HEK293 (cell line): ENCODE measurements at regions not wholly inside any gene's neighbourhood (a gene's known extent, or its start where the extent isn't known, plus 50 kb on each side); places are given as distances from the start of the nearest gene placed in this dataset.

Experiments used
- CTCF ChIA-PET: fragments of 350-600 bp; formaldehyde crosslinking; extraction: SDS; loops from one replicate; lab custom pipeline; 2021; ENCODE audit warnings: antibody characterized with exemption; lab: Yijun Ruan, JAX
- POLR2A ChIA-PET: fragments of 300-600 bp; formaldehyde crosslinking; extraction: SDS; loops from one replicate; lab custom pipeline; 2020; ENCODE audit warnings: antibody characterized with exemption, inconsistent platforms; lab: Yijun Ruan, JAX
- H3K27ac ChIP-seq: fragments of 200-500 bp; sonication (Bioruptor generic); 2 replicates; pipeline ENCODE4 v1.5.1; 2014; ENCODE audit warnings: low read depth, low read length, control low read depth, inconsistent platforms; ENCODE audit errors: extremely low read depth
- H3K36me3 ChIP-seq, 2 experiments: fragments of 200-500 bp in 1 of 2; sonication (Bioruptor generic) in 1 of 2; 1 replicate in 1 of 2; 2 replicates in 1 of 2; pipeline ENCODE4 v1.5.1; 2014 to 2017; ENCODE audit warnings: inconsistent platforms in 2 of 2, low read length in 2 of 2; ENCODE audit not compliant: control insufficient read depth in 2 of 2, insufficient read depth in 1 of 2
- H3K4me1 ChIP-seq: fragments of 200-500 bp; sonication (Bioruptor generic); 2 replicates; pipeline ENCODE4 v1.5.1; 2014; ENCODE audit warnings: mild to moderate bottlenecking, low read length, inconsistent platforms; ENCODE audit not compliant: control insufficient read depth, insufficient read depth
- H3K4me3 ChIP-seq: 2 replicates; pipeline ENCODE4 v1.5.1; 2011; ENCODE audit warnings: low read depth, mild to moderate bottlenecking, control low read depth, low read length, moderate library complexity
- H3K9me3 ChIP-seq: fragments of 200-500 bp; sonication (Bioruptor generic); 2 replicates; pipeline ENCODE4 v1.5.1; 2014; ENCODE audit warnings: low read depth, low read length, inconsistent platforms; ENCODE audit not compliant: control insufficient read depth, insufficient read depth
- ELK4 ChIP-seq: IDR thresholded peaks from 2 replicates; pipeline ENCODE4 v1.6.1; 2011; ENCODE audit warnings: mild to moderate bottlenecking, low read depth, low read length, borderline replicate concordance
- KLF1 ChIP-seq: fragments of 450-650 bp; formaldehyde crosslinking; IDR thresholded peaks from 2 replicates; pipeline ENCODE4 v1.5.1; 2016; ENCODE audit warnings: missing biosample characterization, missing genetic modification characterization
- MEIS1 ChIP-seq: sonication (generic); formaldehyde crosslinking; IDR thresholded peaks from 2 replicates; pipeline ENCODE4 v1.8.1; 2022; ENCODE audit warnings: missing genetic modification reagents, mild to moderate bottlenecking, borderline replicate concordance
- MYNN ChIP-seq: fragments of 450-650 bp; formaldehyde crosslinking; IDR thresholded peaks from 2 replicates; pipeline ENCODE4 v1.5.1; 2016; ENCODE audit warnings: missing biosample characterization, missing genetic modification characterization, borderline replicate concordance
- PBX3 ChIP-seq: sonication (generic); formaldehyde crosslinking; IDR thresholded peaks from 2 replicates; pipeline ENCODE4 v1.8.1; 2022; ENCODE audit warnings: mild to moderate bottlenecking, moderate library complexity, missing genetic modification reagents
- REST ChIP-seq: fragments of 450-650 bp; formaldehyde crosslinking; IDR thresholded peaks from 2 replicates; pipeline ENCODE4 v1.5.1; 2016; ENCODE audit warnings: missing biosample characterization, missing genetic modification characterization
- SP2 ChIP-seq: fragments of 450-650 bp; formaldehyde crosslinking; IDR thresholded peaks from 2 replicates; pipeline ENCODE4 v1.5.1; 2016; ENCODE audit warnings: missing biosample characterization, missing genetic modification characterization
- SP3 ChIP-seq: fragments of 450-650 bp; formaldehyde crosslinking; IDR thresholded peaks from 2 replicates; pipeline ENCODE4 v1.5.1; 2016; ENCODE audit warnings: missing biosample characterization, missing genetic modification characterization
- WT1 ChIP-seq: fragments of 450-650 bp; formaldehyde crosslinking; IDR thresholded peaks from 2 replicates; pipeline ENCODE4 v1.5.1; 2016; ENCODE audit warnings: missing biosample characterization, missing genetic modification characterization
- ZIC2 ChIP-seq: fragments of 450-650 bp; formaldehyde crosslinking; IDR thresholded peaks from 2 replicates; pipeline ENCODE4 v1.5.1; 2016; ENCODE audit warnings: missing biosample characterization, missing genetic modification characterization
- ZNF121 ChIP-seq: fragments of 450-650 bp; formaldehyde crosslinking; IDR thresholded peaks from 2 replicates; pipeline ENCODE4 v1.5.1; 2016; ENCODE audit warnings: missing biosample characterization, missing genetic modification characterization
- ZNF19 ChIP-seq: fragments of 450-650 bp; formaldehyde crosslinking; IDR thresholded peaks from 2 replicates; pipeline ENCODE4; 2016; ENCODE audit warnings: missing biosample characterization, missing genetic modification characterization, low read depth
- ZNF221 ChIP-seq: fragments of 450-650 bp; formaldehyde crosslinking; IDR thresholded peaks from 2 replicates; pipeline ENCODE4 v1.5.1; 2017; ENCODE audit warnings: missing biosample characterization, missing genetic modification characterization, borderline replicate concordance
- ZNF24 ChIP-seq: fragments of 450-650 bp; formaldehyde crosslinking; IDR thresholded peaks from 2 replicates; pipeline ENCODE4 v1.5.1; 2016; ENCODE audit warnings: missing biosample characterization, missing genetic modification characterization
- ZNF423 ChIP-seq: fragments of 450-650 bp; formaldehyde crosslinking; IDR thresholded peaks from 2 replicates; pipeline ENCODE4 v1.5.1; 2016; ENCODE audit warnings: missing biosample characterization, missing genetic modification characterization
- ZNF513 ChIP-seq: fragments of 450-650 bp; IDR thresholded peaks from 2 replicates; pipeline ENCODE4 v1.5.1; 2018; ENCODE audit warnings: missing biosample characterization, missing genetic modification characterization
- ZNF624 ChIP-seq: fragments of 450-650 bp; formaldehyde crosslinking; IDR thresholded peaks from 2 replicates; pipeline ENCODE4 v1.5.1; 2017; ENCODE audit warnings: missing biosample characterization, missing genetic modification characterization
- ZNF639 ChIP-seq: fragments of 450-650 bp; formaldehyde crosslinking; IDR thresholded peaks from 2 replicates; pipeline ENCODE4 v1.5.1; 2016; ENCODE audit warnings: missing biosample characterization, missing genetic modification characterization
- ZNF747 ChIP-seq: fragments of 450-650 bp; formaldehyde crosslinking; IDR thresholded peaks from 2 replicates; pipeline ENCODE4 v1.5.1; 2016; ENCODE audit warnings: missing biosample characterization, missing genetic modification characterization
- ZNF837 ChIP-seq: fragments of 450-650 bp; formaldehyde crosslinking; IDR thresholded peaks from 2 replicates; pipeline ENCODE4 v1.5.1; 2016; ENCODE audit warnings: missing biosample characterization, missing genetic modification characterization

- no peak for TF ChIP-seq ZNF19
- TF ChIP-seq ZNF423 (tag by site-specific recombination): no peak
- no peak for TF ChIP-seq ZIC2
- TF ChIP-seq ZNF639: no peak
- no peak for TF ChIP-seq ELK4
- no peak for TF ChIP-seq ZNF221 (tag by site-specific recombination)
- no peak for TF ChIP-seq MEIS1 (CRISPR knock-in tag)
- no peak for TF ChIP-seq ZNF747 (tag by site-specific recombination)
- TF ChIP-seq REST: no peak
- TF ChIP-seq PBX3: no peak
- CTCF ChIA-PET: no interaction called here
- H3K4me3 ChIP-seq: no peak overlapping the region
- no peaks in the 10 kb centered on the region for H3K4me1 ChIP-seq
- POLR2A ChIA-PET: no interaction called here
- H3K9me3 ChIP-seq: no peaks in the 10 kb centered on the region
- no peak overlapping the region for H3K27ac ChIP-seq
- H3K36me3 ChIP-seq: no peaks in the 10 kb centered on the region
Measured at GRCh38 chr11:122024278-122024677, 91.7 kb downstream of the BLID start.

- H3K27ac ChIP-seq: no peak overlapping the region
- ChIA-PET CTCF (interaction anchor here (0.9 kb wide), 1 partner anchor 78 kb away, joined by 3 read pairs; no protein-coding TSS in a partner anchor), POLR2A (no interaction called here)
- H3K9me3 ChIP-seq: no peaks in the 10 kb centered on the region
- TF ChIP-seq MYNN (tag by site-specific recombination) (no peak), REST (no peak), ZNF624 (no peak), KLF1 (tag by site-specific recombination) (no peak), ZNF837 (tag by site-specific recombination) (no peak), ZNF24 (tag by site-specific recombination) (no peak), ZNF513 (tag by site-specific recombination) (no peak), ZNF121 (tag by site-specific recombination) (no peak), SP3 (no peak), WT1 (no peak), SP2 (tag by site-specific recombination) (no peak)
- H3K4me1 ChIP-seq: no peaks in the 10 kb centered on the region
- H3K36me3 ChIP-seq: no peaks in the 10 kb centered on the region
- H3K4me3 ChIP-seq: no peak overlapping the region
Measured at GRCh38 chr11:122023614-122024250, 92.3 kb downstream of the BLID start.
